ENCODE measurements at regions not wholly inside any gene's neighbourhood (a gene's known extent, or its start where the extent isn't known, plus 50 kb on each side); places are given as distances from the start of the nearest gene placed in this dataset.

GRCh38 chr19:27793128-27793643 is 1419.8 kb downstream of the UQCRFS1 start:
- WGBS, 2 donors: 0 to 3% methylated on average over 14 to 20 of the region's 20 CpGs
- no peak for TF ChIP-seq POLR2A (IDR thresholded peaks at IDR 0.05)
- no peak for TF ChIP-seq CTCF (IDR thresholded peaks at IDR 0.05)
- H3K9me3 ChIP-seq: no peaks in the 10 kb centered on the region
- H3K4me3 ChIP-seq: peak overlapping the region; percentile 35 to 42
- no peaks in the 10 kb centered on the region for H3K36me3 ChIP-seq (replicated peaks in 1 of 2; ENCODE audit: insufficient read depth in 1 of 2, low read depth in 2 of 2)
- H3K27ac ChIP-seq: peak overlapping the region; percentile 69 to 89 (median 82)
- no peaks in the 10 kb centered on the region for H3K27me3 ChIP-seq
- H3K4me1 ChIP-seq: peaks cover 19% of the 10 kb centered on the region
- ATAC-seq: peak; percentile 79
- intact Hi-C loops (cut with DNase I): no loop called here
- peak; percentile 72 to 89 (median 83) for DNase-seq

DNA sequence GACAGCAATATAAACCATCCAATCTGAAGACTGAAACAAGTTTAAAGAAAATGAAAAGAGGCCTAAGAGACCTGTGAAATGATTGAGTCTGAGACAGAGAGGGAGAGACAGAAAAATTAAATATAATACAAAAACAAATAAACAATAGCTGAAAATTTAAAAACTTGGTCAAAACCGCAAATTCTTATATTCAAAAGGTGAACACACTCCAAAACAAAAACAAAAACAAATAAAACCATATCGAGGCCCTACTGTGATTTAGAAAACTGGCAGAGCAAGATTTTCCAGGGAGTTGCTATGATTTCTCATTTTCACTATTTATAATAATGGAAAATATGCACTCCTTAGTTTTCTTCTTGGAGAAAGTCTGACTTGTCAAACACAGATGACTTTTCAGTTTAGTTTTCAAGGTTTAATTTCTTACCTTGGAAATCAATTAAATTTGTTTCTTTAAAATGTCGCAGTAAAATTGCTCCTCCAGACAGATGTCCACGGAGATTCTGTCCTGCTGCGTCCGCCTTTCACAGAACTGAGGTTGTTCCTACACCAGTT is 1420.3 kb downstream of the UQCRFS1 start:
- intact Hi-C loops (cut with DNase I): no loop called here
- Histone ChIP-seq H3K27me3 (no peaks in the 10 kb centered on the region), H3K4me1 (peaks cover 19% of the 10 kb centered on the region), H3K27ac (peak overlapping the region; percentile 69 to 89 (median 82)), H3K36me3 (replicated peaks in 1 of 2; ENCODE audit: insufficient read depth in 1 of 2, low read depth in 2 of 2) (no peaks in the 10 kb centered on the region), H3K9me3 (no peaks in the 10 kb centered on the region), H3K4me3 (peak overlapping the region; percentile 35 to 42)
- TF ChIP-seq POLR2A (IDR thresholded peaks at IDR 0.05) (no peak), CTCF (IDR thresholded peaks at IDR 0.05) (no peak)
- 3 to 9% methylated on average over 6 of the region's 6 CpGs for WGBS, 2 donors
- ATAC-seq (no peak), DNase-seq (no peak)

- no peaks in the 10 kb centered on the region for H3K4me1 ChIP-seq
- ATAC-seq: no peak
- H3K9me3 ChIP-seq: no peaks in the 10 kb centered on the region
- WGBS, 2 donors: 82 to 86% methylated on average over 10 of the region's 10 CpGs
- H3K36me3 ChIP-seq (replicated peaks in 1 of 2; ENCODE audit: insufficient read depth in 1 of 2, low read depth in 2 of 2): peaks cover 0 to 1% of the 10 kb centered on the region in 2 donors
- no peak overlapping the region for H3K4me3 ChIP-seq
- H3K27ac ChIP-seq: no peak overlapping the region
- intact Hi-C loops (cut with DNase I): no loop called here
- TF ChIP-seq POLR2A (IDR thresholded peaks at IDR 0.05) (no peak), CTCF (IDR thresholded peaks at IDR 0.05) (no peak)
- DNase-seq: no peak
- no peaks in the 10 kb centered on the region for H3K27me3 ChIP-seq
These were observed 1432.4 kb downstream of the UQCRFS1 start for GRCh38 chr19:27780367-27781075.

- H3K4me3 ChIP-seq: no peak overlapping the region
- ATAC-seq: no peak
- WGBS, 2 donors: 80 to 92% methylated on average over 1 of the region's 1 CpG
- DNase-seq: no peak
- no peak overlapping the region for H3K27ac ChIP-seq
- TF ChIP-seq CTCF (IDR thresholded peaks at IDR 0.05): no peak
- no peak for TF ChIP-seq POLR2A (IDR thresholded peaks at IDR 0.05)
- H3K4me1 ChIP-seq: no peaks in the 10 kb centered on the region
- H3K36me3 ChIP-seq (replicated peaks in 1 of 2; ENCODE audit: insufficient read depth in 1 of 2, low read depth in 2 of 2): peaks cover 0 to 1% of the 10 kb centered on the region in 2 donors
- H3K27me3 ChIP-seq: no peaks in the 10 kb centered on the region
- no peaks in the 10 kb centered on the region for H3K9me3 ChIP-seq
- intact Hi-C loops (cut with DNase I): no loop called here
These were observed 1433.0 kb downstream of the UQCRFS1 start for GRCh38 chr19:27779954-27780353.
